ENCODE measurements at regions not wholly inside any gene's neighbourhood (a gene's known extent, or its start where the extent isn't known, plus 50 kb on each side); places are given as distances from the start of the nearest gene placed in this dataset.

DNA sequence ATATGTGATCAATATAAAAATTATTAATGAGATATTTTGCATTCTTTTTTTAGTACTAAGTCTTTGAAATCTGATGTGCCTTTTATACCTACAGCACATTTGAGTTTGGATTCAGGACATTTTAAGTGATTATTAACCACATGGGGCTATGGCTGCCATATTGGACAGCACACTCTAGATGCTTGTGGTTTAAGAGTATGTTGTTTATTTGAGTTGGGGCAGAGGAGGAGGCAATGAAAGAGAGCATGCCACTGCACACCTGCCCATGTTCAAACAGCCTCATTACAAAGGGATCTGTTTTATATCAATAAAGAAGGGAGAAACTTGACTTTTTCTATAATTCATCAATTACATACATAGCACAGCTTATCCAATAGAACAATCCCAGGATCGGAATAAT is 99.4 kb upstream of the EDEM3 start:
- Histone ChIP-seq H4K20me1 (ENCODE audit: insufficient read depth, low read length) (no peaks in the 10 kb centered on the region), H3K27me3 (ENCODE audit: insufficient read depth, low read length) (no peaks in the 10 kb centered on the region), H3K79me2 (ENCODE audit: insufficient read depth, low read length) (no peaks in the 10 kb centered on the region), H3K4me3 (ENCODE audit: low read depth, low read length, poor library complexity, severe bottlenecking) (no peak overlapping the region), H3K9ac (ENCODE audit: low read length) (no peak overlapping the region), H3K9me2 (ENCODE audit: low read depth, low read length) (no peaks in the 10 kb centered on the region), H3K4me1 (ENCODE audit: insufficient read depth, low read length, severe bottlenecking) (no peaks in the 10 kb centered on the region), H3K4me2 (ENCODE audit: low read length) (no peak overlapping the region), H3F3A (ENCODE audit: insufficient read depth, low read length) (no peaks in the 10 kb centered on the region), H3K27ac (ENCODE audit: low read depth, low read length, poor library complexity, severe bottlenecking) (no peak overlapping the region), H3K36me3 (ENCODE audit: insufficient read depth, low read length) (no peaks in the 10 kb centered on the region), H3K9me3 (ENCODE audit: low read length) (no peaks in the 10 kb centered on the region), H2AFZ (ENCODE audit: low read length) (no peak overlapping the region)
- no peak for TF ChIP-seq EZH2 (IDR thresholded peaks at IDR 0.05; ENCODE audit: borderline replicate concordance, low read length)
- TF ChIP-seq, protein P1, sequence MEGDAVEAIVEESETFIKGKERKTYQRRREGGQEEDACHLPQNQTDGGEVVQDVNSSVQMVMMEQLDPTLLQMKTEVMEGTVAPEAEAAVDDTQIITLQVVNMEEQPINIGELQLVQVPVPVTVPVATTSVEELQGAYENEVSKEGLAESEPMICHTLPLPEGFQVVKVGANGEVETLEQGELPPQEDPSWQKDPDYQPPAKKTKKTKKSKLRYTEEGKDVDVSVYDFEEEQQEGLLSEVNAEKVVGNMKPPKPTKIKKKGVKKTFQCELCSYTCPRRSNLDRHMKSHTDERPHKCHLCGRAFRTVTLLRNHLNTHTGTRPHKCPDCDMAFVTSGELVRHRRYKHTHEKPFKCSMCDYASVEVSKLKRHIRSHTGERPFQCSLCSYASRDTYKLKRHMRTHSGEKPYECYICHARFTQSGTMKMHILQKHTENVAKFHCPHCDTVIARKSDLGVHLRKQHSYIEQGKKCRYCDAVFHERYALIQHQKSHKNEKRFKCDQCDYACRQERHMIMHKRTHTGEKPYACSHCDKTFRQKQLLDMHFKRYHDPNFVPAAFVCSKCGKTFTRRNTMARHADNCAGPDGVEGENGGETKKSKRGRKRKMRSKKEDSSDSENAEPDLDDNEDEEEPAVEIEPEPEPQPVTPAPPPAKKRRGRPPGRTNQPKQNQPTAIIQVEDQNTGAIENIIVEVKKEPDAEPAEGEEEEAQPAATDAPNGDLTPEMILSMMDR (IDR thresholded peaks at IDR 0.05; ENCODE audit: low read length), result no peak

DNA sequence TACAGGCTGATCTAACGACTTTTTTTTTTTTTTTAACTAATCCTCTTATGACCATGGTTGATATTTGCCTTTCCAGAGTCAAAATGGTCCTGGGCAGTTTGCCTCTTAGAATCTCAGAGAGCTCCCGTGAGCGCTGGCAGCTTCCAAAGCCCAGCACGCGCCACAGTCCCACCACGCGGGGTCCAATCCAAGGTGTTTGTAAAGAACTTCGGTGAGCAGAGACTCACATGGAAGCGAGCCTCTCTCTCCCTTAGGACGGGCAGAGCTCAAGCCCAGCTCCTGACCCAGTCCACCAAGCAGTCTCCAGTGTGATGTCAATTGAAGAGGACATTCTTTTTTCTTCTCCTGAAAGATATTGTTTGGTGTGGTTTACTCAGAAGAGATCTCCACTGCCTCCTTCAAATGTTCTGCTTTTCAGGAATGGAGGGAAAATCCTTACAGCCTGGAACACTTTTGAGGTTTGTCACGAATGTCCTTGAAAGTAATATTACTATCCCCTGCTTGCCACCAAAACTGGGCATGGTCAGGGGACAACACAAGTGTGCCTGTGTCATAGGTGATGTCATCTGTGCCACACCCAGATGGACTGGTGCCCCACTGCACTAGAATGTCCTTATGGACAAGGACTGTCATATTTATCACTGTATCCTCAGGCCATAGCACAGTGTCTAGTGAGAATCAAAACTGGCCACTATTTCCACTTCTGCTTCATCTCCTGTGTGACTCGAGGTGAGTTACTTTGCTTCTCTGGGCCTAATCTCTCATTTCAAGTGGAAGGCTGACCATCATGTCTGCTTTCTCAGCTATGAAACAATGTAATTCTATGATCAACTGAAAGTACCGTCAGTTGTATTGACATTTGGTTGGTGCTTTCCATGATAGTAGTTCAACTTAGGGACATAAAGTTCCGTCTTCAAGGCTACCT is 97.4 kb upstream of the EDEM3 start:
- Histone ChIP-seq H4K20me1 (ENCODE audit: insufficient read depth, low read length) (no peaks in the 10 kb centered on the region), H3K36me3 (ENCODE audit: insufficient read depth, low read length) (no peaks in the 10 kb centered on the region), H3K4me1 (ENCODE audit: insufficient read depth, low read length, severe bottlenecking) (no peaks in the 10 kb centered on the region), H3F3A (ENCODE audit: insufficient read depth, low read length) (no peaks in the 10 kb centered on the region), H3K9me3 (ENCODE audit: low read length) (no peaks in the 10 kb centered on the region), H2AFZ (ENCODE audit: low read length) (no peak overlapping the region), H3K27me3 (ENCODE audit: insufficient read depth, low read length) (no peaks in the 10 kb centered on the region), H3K4me2 (ENCODE audit: low read length) (no peak overlapping the region), H3K9ac (ENCODE audit: low read length) (no peak overlapping the region), H3K9me2 (ENCODE audit: low read depth, low read length) (no peaks in the 10 kb centered on the region), H3K4me3 (ENCODE audit: low read depth, low read length, poor library complexity, severe bottlenecking) (no peak overlapping the region), H3K79me2 (ENCODE audit: insufficient read depth, low read length) (no peaks in the 10 kb centered on the region), H3K27ac (ENCODE audit: low read depth, low read length, poor library complexity, severe bottlenecking) (no peak overlapping the region)
- TF ChIP-seq EZH2 (IDR thresholded peaks at IDR 0.05; ENCODE audit: borderline replicate concordance, low read length), result no peak
- TF ChIP-seq, protein P1 (IDR thresholded peaks at IDR 0.05; ENCODE audit: low read length), result no peak

DNA sequence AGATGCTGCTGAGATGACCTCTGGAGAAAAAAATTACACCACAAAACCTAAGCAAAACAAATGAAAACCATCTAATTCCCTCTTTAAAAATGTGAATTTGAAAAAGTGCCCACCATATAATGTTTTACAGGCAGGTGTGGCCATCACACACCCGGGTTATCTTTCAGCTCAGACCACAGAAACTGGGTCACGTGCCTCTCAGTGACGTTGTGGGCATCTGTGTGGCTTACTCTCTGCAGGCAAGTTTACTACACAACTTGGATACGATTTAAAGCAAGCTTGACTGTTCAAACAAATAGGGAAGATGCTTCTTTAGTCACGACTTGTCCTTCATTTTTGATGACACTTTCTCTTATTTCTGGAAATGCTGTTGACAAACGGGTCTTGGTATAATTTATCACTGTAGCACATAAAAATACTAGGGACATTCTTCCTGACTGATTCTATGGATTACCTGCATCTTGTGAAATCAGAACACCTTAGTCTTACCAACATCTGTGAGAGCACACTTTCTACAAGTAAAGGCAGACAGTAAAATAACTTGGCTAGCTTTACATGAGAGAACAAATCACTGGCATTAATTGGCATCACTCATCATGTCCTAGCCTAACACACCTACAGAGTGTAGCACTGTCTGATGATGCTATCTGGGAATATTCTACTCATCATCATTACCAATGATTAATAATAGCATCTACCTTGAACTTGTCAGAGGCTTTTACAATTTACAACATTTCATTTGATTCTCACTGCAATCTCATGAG is 89.3 kb upstream of the EDEM3 start:
- no peak overlapping the region for H2AFZ ChIP-seq (ENCODE audit: low read length)
- no peaks in the 10 kb centered on the region for H3K9me2 ChIP-seq (ENCODE audit: low read depth, low read length)
- no peaks in the 10 kb centered on the region for H3K9me3 ChIP-seq (ENCODE audit: low read length)
- H3K27me3 ChIP-seq (ENCODE audit: insufficient read depth, low read length), result no peaks in the 10 kb centered on the region
- no peak overlapping the region for H3K9ac ChIP-seq (ENCODE audit: low read length)
- no peak overlapping the region for H3K27ac ChIP-seq (ENCODE audit: low read depth, low read length, poor library complexity, severe bottlenecking)
- H3K4me3 ChIP-seq (ENCODE audit: low read depth, low read length, poor library complexity, severe bottlenecking), result no peak overlapping the region
- TF ChIP-seq EZH2 (IDR thresholded peaks at IDR 0.05; ENCODE audit: borderline replicate concordance, low read length), result no peak
- TF ChIP-seq, protein P1 (IDR thresholded peaks at IDR 0.05; ENCODE audit: low read length), result no peak
- no peaks in the 10 kb centered on the region for H4K20me1 ChIP-seq (ENCODE audit: insufficient read depth, low read length)
- no peak overlapping the region for H3K4me2 ChIP-seq (ENCODE audit: low read length)
- no peaks in the 10 kb centered on the region for H3K79me2 ChIP-seq (ENCODE audit: insufficient read depth, low read length)
- H3K4me1 ChIP-seq (ENCODE audit: insufficient read depth, low read length, severe bottlenecking), result no peaks in the 10 kb centered on the region
- H3K36me3 ChIP-seq (ENCODE audit: insufficient read depth, low read length), result no peaks in the 10 kb centered on the region
- no peaks in the 10 kb centered on the region for H3F3A ChIP-seq (ENCODE audit: insufficient read depth, low read length)

Measured in OCI-LY1 (cell line).